AG04449 (cell line): ENCODE measurements at regions not wholly inside any gene's neighbourhood (a gene's known extent, or its start where the extent isn't known, plus 50 kb on each side); places are given as distances from the start of the nearest gene placed in this dataset.

Source experiments
- CTCF ChIA-PET: fragments of 350-600 bp; formaldehyde crosslinking; extraction: SDS; loops from one replicate; lab custom pipeline; 2021; ENCODE audit warnings: antibody characterized with exemption; lab: Yijun Ruan, JAX
- POLR2A ChIA-PET: fragments of 400-600, 350-600 bp; formaldehyde crosslinking; extraction: SDS; loops from one replicate; lab custom pipeline; 2020; ENCODE audit warnings: antibody characterized with exemption, inconsistent platforms; lab: Yijun Ruan, JAX
- DNase-seq: peaks from one replicate; pipeline ENCODE4 v3.0.0-alpha.2; 2010; ENCODE audit warnings: low read depth, low spot score
- H3K4me3 ChIP-seq: 2 replicates; pipeline ENCODE4 v1.5.1; 2011; ENCODE audit warnings: low read depth, mild to moderate bottlenecking, control low read depth, low read length
- TF ChIP-seq, protein P1 (sequence below): IDR thresholded peaks from one replicate; pipeline ENCODE4 v1.5.1; 2011; ENCODE audit warnings: mild to moderate bottlenecking, moderate library complexity, low read length, control low read depth, inconsistent platforms; ENCODE audit not compliant: insufficient read depth; ENCODE audit errors: missing control alignments

DNA sequence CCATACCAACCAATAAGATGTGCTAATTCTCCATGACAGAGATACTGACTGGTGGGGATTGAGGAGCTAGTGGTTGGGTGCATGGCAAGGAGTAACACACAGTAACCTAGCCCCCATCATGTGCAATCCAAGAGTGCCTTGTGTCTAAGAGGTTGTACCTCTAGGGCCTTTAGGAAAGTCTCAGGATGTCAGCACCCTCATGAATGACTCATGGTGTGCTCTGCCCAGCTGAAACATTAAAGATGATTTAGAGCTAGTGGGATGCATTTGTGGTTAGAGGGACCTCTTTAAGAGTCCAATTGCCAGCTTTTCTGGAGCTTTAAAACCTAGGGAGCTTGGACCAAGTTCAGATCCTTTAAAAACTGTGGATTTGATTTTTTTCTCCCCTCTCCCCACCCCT is 181.1 kb downstream of the HERPUD2 start:
- DNase-seq: no peak
- TF ChIP-seq, protein P1, sequence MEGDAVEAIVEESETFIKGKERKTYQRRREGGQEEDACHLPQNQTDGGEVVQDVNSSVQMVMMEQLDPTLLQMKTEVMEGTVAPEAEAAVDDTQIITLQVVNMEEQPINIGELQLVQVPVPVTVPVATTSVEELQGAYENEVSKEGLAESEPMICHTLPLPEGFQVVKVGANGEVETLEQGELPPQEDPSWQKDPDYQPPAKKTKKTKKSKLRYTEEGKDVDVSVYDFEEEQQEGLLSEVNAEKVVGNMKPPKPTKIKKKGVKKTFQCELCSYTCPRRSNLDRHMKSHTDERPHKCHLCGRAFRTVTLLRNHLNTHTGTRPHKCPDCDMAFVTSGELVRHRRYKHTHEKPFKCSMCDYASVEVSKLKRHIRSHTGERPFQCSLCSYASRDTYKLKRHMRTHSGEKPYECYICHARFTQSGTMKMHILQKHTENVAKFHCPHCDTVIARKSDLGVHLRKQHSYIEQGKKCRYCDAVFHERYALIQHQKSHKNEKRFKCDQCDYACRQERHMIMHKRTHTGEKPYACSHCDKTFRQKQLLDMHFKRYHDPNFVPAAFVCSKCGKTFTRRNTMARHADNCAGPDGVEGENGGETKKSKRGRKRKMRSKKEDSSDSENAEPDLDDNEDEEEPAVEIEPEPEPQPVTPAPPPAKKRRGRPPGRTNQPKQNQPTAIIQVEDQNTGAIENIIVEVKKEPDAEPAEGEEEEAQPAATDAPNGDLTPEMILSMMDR: no peak
- ChIA-PET CTCF (no interaction called here), POLR2A (no interaction called here)
- no peak overlapping the region for H3K4me3 ChIP-seq

DNA sequence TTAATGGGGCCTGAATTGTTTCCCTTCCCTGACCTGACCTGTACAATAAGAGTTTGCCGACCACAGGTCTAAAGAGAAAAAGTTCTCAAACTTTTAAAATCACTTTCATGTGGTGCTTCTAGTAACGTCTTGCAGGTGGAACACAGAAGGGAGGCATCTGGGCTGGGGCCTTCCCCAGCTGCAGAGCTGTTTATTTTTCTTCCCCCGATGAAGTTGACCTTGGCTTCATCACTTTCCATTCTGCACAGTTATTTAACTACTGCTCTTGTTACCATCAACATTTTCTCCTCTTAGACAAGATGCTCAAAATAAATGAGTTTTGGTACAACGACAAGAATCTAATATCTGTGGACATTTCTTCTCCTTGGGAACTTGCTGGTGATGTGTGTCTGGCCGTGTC is 181.7 kb downstream of the HERPUD2 start:
- H3K4me3 ChIP-seq: no peak overlapping the region
- POLR2A ChIA-PET: no interaction called here
- TF ChIP-seq, protein P1: no peak
- no peak for DNase-seq
- CTCF ChIA-PET: no interaction called here

- ChIA-PET POLR2A (no interaction called here), CTCF (interaction anchor here (3.1 kb wide), 1 partner anchor 8 kb away, joined by 14 read pairs; no protein-coding TSS in a partner anchor)
- no peak overlapping the region for H3K4me3 ChIP-seq
- DNase-seq: no peak
- TF ChIP-seq, protein P1: no peak
Observed at GRCh38 chr7:35512716-35513115, 182.2 kb downstream of the HERPUD2 start.

DNA sequence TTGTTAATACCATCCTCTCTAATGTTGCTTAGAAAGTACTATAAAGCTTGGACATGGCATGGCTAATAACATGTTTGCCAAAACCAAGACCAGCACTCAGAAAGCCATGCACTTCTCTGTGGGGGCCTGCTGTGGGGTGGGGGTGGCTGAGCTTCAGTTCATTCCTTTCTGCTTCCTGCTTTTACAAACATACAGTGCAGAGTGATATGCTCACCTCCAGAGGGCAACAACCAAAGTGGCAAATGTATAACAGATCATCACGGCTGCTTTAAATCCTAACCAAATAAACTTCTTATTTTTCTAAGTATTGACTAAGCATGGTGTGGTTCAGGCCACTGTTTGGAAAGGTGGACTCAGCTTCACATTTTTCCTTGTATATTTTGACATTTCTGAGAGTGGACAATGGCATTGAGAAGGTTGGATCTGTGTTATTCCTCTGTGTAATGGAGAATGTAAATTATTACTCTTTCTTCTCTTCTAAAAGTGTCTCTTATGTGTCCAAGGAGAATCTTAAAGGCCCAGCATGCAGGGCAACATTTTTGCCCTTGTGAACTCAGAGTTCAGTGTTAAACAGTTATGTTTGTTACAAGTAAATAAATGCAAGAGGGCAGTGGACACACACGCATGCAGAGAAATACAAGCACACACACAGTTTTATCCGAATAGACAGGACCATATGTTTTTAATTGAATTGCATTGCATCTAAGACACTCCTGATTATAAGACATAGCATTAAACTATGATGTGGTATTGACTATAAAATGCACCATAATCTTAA is 186.1 kb downstream of the HERPUD2 start:
- ChIA-PET POLR2A (no interaction called here), CTCF (interaction anchor here (0.9 to 1.0 kb wide), 2 partner anchors 11 to 12 kb away, joined by 3 read pairs; no protein-coding TSS in a partner anchor)
- no peak overlapping the region for H3K4me3 ChIP-seq
- DNase-seq: no peak
- TF ChIP-seq, protein P1: no peak

GRCh38 chr7:35505066-35505465 is 189.9 kb downstream of the HERPUD2 start:
- ChIA-PET POLR2A (no interaction called here), CTCF (interaction anchor here (1.1 kb wide), 1 partner anchor 13 kb away, joined by 3 read pairs; no protein-coding TSS in a partner anchor)
- TF ChIP-seq, protein P1: no peak
- DNase-seq: no peak
- no peak overlapping the region for H3K4me3 ChIP-seq

GRCh38 chr7:35504365-35504764 is 190.6 kb downstream of the HERPUD2 start:
- no peak for DNase-seq

More at GRCh38 chr7:35504365-35504764, 190.6 kb downstream of the HERPUD2 start:
- TF ChIP-seq, protein P1: no peak
- H3K4me3 ChIP-seq: no peak overlapping the region
- CTCF ChIA-PET: interaction anchor here (1.1 to 2.0 kb wide), 2 partner anchors 14 to 34 kb away, joined by 3 to 4 read pairs; no protein-coding TSS in a partner anchor
- POLR2A ChIA-PET: no interaction called here
